SK-N-MC (cell line): ENCODE measurements at regions not wholly inside any gene's neighbourhood (a gene's known extent, or its start where the extent isn't known, plus 50 kb on each side); places are given as distances from the start of the nearest gene placed in this dataset.

Source experiments
- DNase-seq: peaks from one replicate; pipeline ENCODE4 v3.0.0-alpha.2; 2011; ENCODE audit warnings: low read depth, low spot score
- H3K27ac ChIP-seq: fragments of 200-600 bp; sonication (generic); 2 replicates; pipeline ENCODE4 v1.5.1; 2016; ENCODE audit warnings: mixed run types
- H3K36me3 ChIP-seq: fragments of 200-600 bp; sonication (generic); 2 replicates; pipeline ENCODE4 v1.6.1; 2017; ENCODE audit warnings: antibody characterized with exemption, low read length, mixed read lengths; ENCODE audit not compliant: insufficient read depth
- H3K4me3 ChIP-seq: fragments of 200-600 bp; sonication (generic); 2 replicates; pipeline ENCODE4 v1.5.1; 2016
- H3K9ac ChIP-seq: fragments of 200-600 bp; sonication (generic); 2 replicates; pipeline ENCODE4 v1.8.0; 2017; ENCODE audit warnings: mixed run types, mixed read lengths; ENCODE audit not compliant: insufficient read length
- H3K9me3 ChIP-seq: fragments of 200-600 bp; sonication (generic); 2 replicates; pipeline ENCODE4 v1.6.1; 2017; ENCODE audit warnings: low read depth, mild to moderate bottlenecking, antibody characterized with exemption, low read length, moderate library complexity, mixed read lengths
- EZH2 ChIP-seq: fragments of 200-600 bp; sonication (generic); IDR thresholded peaks from one replicate; pipeline ENCODE4 v1.6.1; 2017; ENCODE audit warnings: antibody characterized with exemption
- FOXP2 ChIP-seq: optimal IDR thresholded peaks from 2 replicates; pipeline ENCODE3; 2011; ENCODE audit warnings: mild to moderate bottlenecking, moderate library complexity; ENCODE audit not compliant: insufficient read depth; ENCODE audit errors: extremely low read length, control extremely low read depth
- POLR2AphosphoS5 ChIP-seq: IDR thresholded peaks from 2 replicates; pipeline ENCODE4 v1.6.1; 2012; ENCODE audit warnings: mild to moderate bottlenecking, low read depth, low read length, borderline replicate concordance

GRCh38 chr3:76965122-76965725 is 74.7 kb upstream of the ROBO2 start:
- no peak for DNase-seq
- no peak for TF ChIP-seq POLR2AphosphoS5
- H3K36me3 ChIP-seq = no peaks in the 10 kb centered on the region
- no peaks in the 10 kb centered on the region for H3K9me3 ChIP-seq
- H3K9ac ChIP-seq = no peak overlapping the region
- H3K27ac ChIP-seq = no peak overlapping the region
- no peak overlapping the region for H3K4me3 ChIP-seq

GRCh38 chr3:76969471-76969870 is 70.4 kb upstream of the ROBO2 start:
- Histone ChIP-seq H3K27ac (no peak overlapping the region), H3K4me3 (no peak overlapping the region), H3K9me3 (no peaks in the 10 kb centered on the region), H3K9ac (no peak overlapping the region), H3K36me3 (no peaks in the 10 kb centered on the region)
- no peak for DNase-seq
- TF ChIP-seq POLR2AphosphoS5 (no peak), FOXP2 (no peak), EZH2 (no peak)

- DNase-seq = no peak
- TF ChIP-seq EZH2 (no peak), POLR2AphosphoS5 (no peak), FOXP2 (no peak)
- Histone ChIP-seq H3K4me3 (no peak overlapping the region), H3K36me3 (no peaks in the 10 kb centered on the region), H3K9me3 (no peaks in the 10 kb centered on the region), H3K27ac (no peak overlapping the region), H3K9ac (no peak overlapping the region)
Observed at GRCh38 chr3:76969996-76970615, 69.8 kb upstream of the ROBO2 start.

- H3K36me3 ChIP-seq = no peaks in the 10 kb centered on the region
- no peak for DNase-seq
- TF ChIP-seq POLR2AphosphoS5 (no peak), EZH2 (no peak), FOXP2 (no peak)
- no peak overlapping the region for H3K9ac ChIP-seq
- H3K27ac ChIP-seq = no peak overlapping the region
- H3K4me3 ChIP-seq = no peak overlapping the region
- no peaks in the 10 kb centered on the region for H3K9me3 ChIP-seq
Observed at GRCh38 chr3:76972624-76973296, 67.1 kb upstream of the ROBO2 start.

GRCh38 chr3:76976996-76977395 is 62.9 kb upstream of the ROBO2 start:
- no peak for DNase-seq
- no peak overlapping the region for H3K27ac ChIP-seq
- no peak overlapping the region for H3K4me3 ChIP-seq
- no peaks in the 10 kb centered on the region for H3K36me3 ChIP-seq
- H3K9me3 ChIP-seq = no peaks in the 10 kb centered on the region
- no peak overlapping the region for H3K9ac ChIP-seq
- TF ChIP-seq POLR2AphosphoS5 (no peak), EZH2 (no peak), FOXP2 (no peak)

- TF ChIP-seq FOXP2 (no peak), EZH2 (no peak), POLR2AphosphoS5 (no peak)
- Histone ChIP-seq H3K9ac (no peak overlapping the region), H3K9me3 (no peaks in the 10 kb centered on the region), H3K27ac (no peak overlapping the region), H3K4me3 (no peak overlapping the region), H3K36me3 (no peaks in the 10 kb centered on the region)
- DNase-seq = no peak
Observed at GRCh38 chr3:76985645-76986044, 54.3 kb upstream of the ROBO2 start.

- H3K4me3 ChIP-seq = no peak overlapping the region
- no peak overlapping the region for H3K27ac ChIP-seq
- no peaks in the 10 kb centered on the region for H3K36me3 ChIP-seq
- TF ChIP-seq EZH2 (no peak), FOXP2 (no peak), POLR2AphosphoS5 (peak; percentile 37; the same call in 1 of the 2 replicates)
- H3K9me3 ChIP-seq = no peaks in the 10 kb centered on the region
- H3K9ac ChIP-seq = no peak overlapping the region
- DNase-seq = peak; percentile 2
Observed at GRCh38 chr3:76986876-76987474, 52.9 kb upstream of the ROBO2 start.
